ENCODE measurements at regions not wholly inside any gene's neighbourhood (a gene's known extent, or its start where the extent isn't known, plus 50 kb on each side); places are given as distances from the start of the nearest gene placed in this dataset.

- no peaks in the 10 kb centered on the region for H3K36me3 ChIP-seq (replicated peaks; ENCODE audit: low read depth, low read length)
- no peak for TF ChIP-seq EZH2phosphoT487 (IDR thresholded peaks at IDR 0.05; ENCODE audit: low read depth)
- no peak for TF ChIP-seq CTCF (IDR thresholded peaks at IDR 0.05; ENCODE audit: low read depth, low read length)
- H3K4me1 ChIP-seq (ENCODE audit: low read length), result no peaks in the 10 kb centered on the region
- H3K4me3 ChIP-seq (ENCODE audit: low read length), result no peak overlapping the region
- no peaks in the 10 kb centered on the region for H4K20me1 ChIP-seq (ENCODE audit: insufficient read depth, low read length)
- no peak overlapping the region for H2AFZ ChIP-seq (ENCODE audit: low read depth, low read length)
- H3K9me3 ChIP-seq (ENCODE audit: insufficient read depth, low read length), result no peaks in the 10 kb centered on the region
- no peaks in the 10 kb centered on the region for H3K79me2 ChIP-seq (ENCODE audit: low read length)
- no peaks in the 10 kb centered on the region for H3K27me3 ChIP-seq (ENCODE audit: low read depth, low read length)
- H3K27ac ChIP-seq (ENCODE audit: low read length), result no peak overlapping the region
- no peak overlapping the region for H3K4me2 ChIP-seq (ENCODE audit: low read length)
- H3K9ac ChIP-seq (ENCODE audit: low read length), result no peak overlapping the region
Measured at GRCh38 chr11:23236826-23237555, 376.7 kb upstream of the CCDC179 start.

GRCh38 chr11:23252426-23252825, 392.2 kb upstream of the CCDC179 start:
- H3K27me3 ChIP-seq (ENCODE audit: low read depth, low read length), result no peaks in the 10 kb centered on the region
- no peaks in the 10 kb centered on the region for H3K36me3 ChIP-seq (replicated peaks; ENCODE audit: low read depth, low read length)
- no peaks in the 10 kb centered on the region for H4K20me1 ChIP-seq (ENCODE audit: insufficient read depth, low read length)
- no peak overlapping the region for H3K4me2 ChIP-seq (ENCODE audit: low read length)
- H3K4me1 ChIP-seq (ENCODE audit: low read length), result no peaks in the 10 kb centered on the region
- TF ChIP-seq EZH2phosphoT487 (IDR thresholded peaks at IDR 0.05; ENCODE audit: low read depth), result no peak
- TF ChIP-seq CTCF (IDR thresholded peaks at IDR 0.05; ENCODE audit: low read depth, low read length), result no peak
- H3K27ac ChIP-seq (ENCODE audit: low read length), result no peak overlapping the region
- no peaks in the 10 kb centered on the region for H3K79me2 ChIP-seq (ENCODE audit: low read length)
- H3K4me3 ChIP-seq (ENCODE audit: low read length), result no peak overlapping the region
- H3K9ac ChIP-seq (ENCODE audit: low read length), result no peak overlapping the region
- no peak overlapping the region for H2AFZ ChIP-seq (ENCODE audit: low read depth, low read length)
- no peaks in the 10 kb centered on the region for H3K9me3 ChIP-seq (ENCODE audit: insufficient read depth, low read length)

GRCh38 chr11:23257088-23257487, 396.8 kb upstream of the CCDC179 start:
- TF ChIP-seq CTCF (IDR thresholded peaks at IDR 0.05; ENCODE audit: low read depth, low read length) (no peak), EZH2phosphoT487 (IDR thresholded peaks at IDR 0.05; ENCODE audit: low read depth) (no peak)
- Histone ChIP-seq H3K4me2 (ENCODE audit: low read length) (no peak overlapping the region), H3K27ac (ENCODE audit: low read length) (no peak overlapping the region), H3K36me3 (replicated peaks; ENCODE audit: low read depth, low read length) (no peaks in the 10 kb centered on the region), H3K9me3 (ENCODE audit: insufficient read depth, low read length) (no peaks in the 10 kb centered on the region), H4K20me1 (ENCODE audit: insufficient read depth, low read length) (no peaks in the 10 kb centered on the region), H3K9ac (ENCODE audit: low read length) (no peak overlapping the region), H3K4me1 (ENCODE audit: low read length) (no peaks in the 10 kb centered on the region), H2AFZ (ENCODE audit: low read depth, low read length) (no peak overlapping the region), H3K27me3 (ENCODE audit: low read depth, low read length) (no peaks in the 10 kb centered on the region), H3K79me2 (ENCODE audit: low read length) (no peaks in the 10 kb centered on the region), H3K4me3 (ENCODE audit: low read length) (no peak overlapping the region)

- H4K20me1 ChIP-seq (ENCODE audit: insufficient read depth, low read length), result no peaks in the 10 kb centered on the region
- no peaks in the 10 kb centered on the region for H3K9me3 ChIP-seq (ENCODE audit: insufficient read depth, low read length)
- no peak overlapping the region for H2AFZ ChIP-seq (ENCODE audit: low read depth, low read length)
- H3K4me3 ChIP-seq (ENCODE audit: low read length), result no peak overlapping the region
- no peaks in the 10 kb centered on the region for H3K79me2 ChIP-seq (ENCODE audit: low read length)
- no peak overlapping the region for H3K4me2 ChIP-seq (ENCODE audit: low read length)
- no peak overlapping the region for H3K9ac ChIP-seq (ENCODE audit: low read length)
- no peak overlapping the region for H3K27ac ChIP-seq (ENCODE audit: low read length)
- no peaks in the 10 kb centered on the region for H3K27me3 ChIP-seq (ENCODE audit: low read depth, low read length)
- H3K36me3 ChIP-seq (replicated peaks; ENCODE audit: low read depth, low read length), result no peaks in the 10 kb centered on the region
- H3K4me1 ChIP-seq (ENCODE audit: low read length), result no peaks in the 10 kb centered on the region
- TF ChIP-seq CTCF (IDR thresholded peaks at IDR 0.05; ENCODE audit: low read depth, low read length) (no peak), EZH2phosphoT487 (IDR thresholded peaks at IDR 0.05; ENCODE audit: low read depth) (no peak)
Measured at GRCh38 chr11:23257556-23257955, 397.3 kb upstream of the CCDC179 start.
